ENCODE measurements at regions not wholly inside any gene's neighbourhood (a gene's known extent, or its start where the extent isn't known, plus 50 kb on each side); places are given as distances from the start of the nearest gene placed in this dataset.
"Not testable (repeated sequence)": the region's sequence is repeated elsewhere in the genome, so short reads cannot be mapped to it uniquely, and the experiment has no call there.

- Histone ChIP-seq H3K4me3 (no peak overlapping the region), H3K27ac (no peak overlapping the region), H3K9me3 (ENCODE audit: low read depth) (peaks cover 4% of the 10 kb centered on the region), H3K4me1 (ENCODE audit: low read depth) (no peaks in the 10 kb centered on the region), H3K27me3 (no peaks in the 10 kb centered on the region), H3K36me3 (no peaks in the 10 kb centered on the region)
- TF ChIP-seq CTCF (IDR thresholded peaks at IDR 0.05; ENCODE audit: low read depth, low read length) = no peak
- no peak for DNase-seq (ENCODE audit: low read depth in 1 of 2, low spot score in 1 of 2)
Measured at GRCh38 chr4:58871509-58871908, 1761.3 kb upstream of the IGFBP7 start.

GRCh38 chr4:58849026-58849425, 1738.8 kb upstream of the IGFBP7 start:
- Histone ChIP-seq H3K4me1 (ENCODE audit: low read depth) (no peaks in the 10 kb centered on the region), H3K27me3 (no peaks in the 10 kb centered on the region), H3K9me3 (ENCODE audit: low read depth) (no peaks in the 10 kb centered on the region), H3K4me3 (no peak overlapping the region), H3K36me3 (no peaks in the 10 kb centered on the region), H3K27ac (no peak overlapping the region)
- TF ChIP-seq CTCF (IDR thresholded peaks at IDR 0.05; ENCODE audit: low read depth, low read length) = no peak
- no peak for DNase-seq (ENCODE audit: low read depth in 1 of 2, low spot score in 1 of 2)

DNA sequence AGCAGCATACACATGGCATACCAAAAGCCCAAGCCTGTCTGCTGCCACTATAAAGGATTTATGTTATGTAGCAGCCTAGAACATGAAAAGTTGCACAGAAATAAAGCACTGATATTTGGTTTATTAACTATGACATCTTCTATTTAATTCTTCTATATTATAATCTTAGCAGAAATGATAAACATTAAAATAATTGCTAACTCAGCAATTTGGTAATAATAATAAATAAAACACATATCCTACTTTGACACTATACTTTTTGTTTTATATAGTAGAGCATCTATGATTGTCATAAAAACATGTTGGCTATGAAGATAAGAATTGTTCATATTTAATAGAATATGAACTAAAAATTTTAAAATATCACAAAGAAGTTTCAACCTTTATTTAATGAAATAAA, 1733.3 kb upstream of the IGFBP7 start:
- H3K4me1 ChIP-seq (ENCODE audit: low read depth) = no peaks in the 10 kb centered on the region
- H3K9me3 ChIP-seq (ENCODE audit: low read depth) = no peaks in the 10 kb centered on the region
- no peak overlapping the region for H3K4me3 ChIP-seq
- DNase-seq (ENCODE audit: low read depth in 1 of 2, low spot score in 1 of 2) = no peak
- H3K27me3 ChIP-seq = no peaks in the 10 kb centered on the region
- no peak overlapping the region for H3K27ac ChIP-seq
- no peak for TF ChIP-seq CTCF (IDR thresholded peaks at IDR 0.05; ENCODE audit: low read depth, low read length)
- no peaks in the 10 kb centered on the region for H3K36me3 ChIP-seq

- no peak for DNase-seq (ENCODE audit: low read depth in 1 of 2, low spot score in 1 of 2)
- Histone ChIP-seq H3K36me3 (no peaks in the 10 kb centered on the region), H3K9me3 (ENCODE audit: low read depth) (no peaks in the 10 kb centered on the region), H3K27ac (no peak overlapping the region), H3K4me3 (no peak overlapping the region), H3K27me3 (no peaks in the 10 kb centered on the region), H3K4me1 (ENCODE audit: low read depth) (no peaks in the 10 kb centered on the region)
- TF ChIP-seq CTCF (IDR thresholded peaks at IDR 0.05; ENCODE audit: low read depth, low read length) = no peak
Measured at GRCh38 chr4:58833126-58833525, 1722.9 kb upstream of the IGFBP7 start.

DNA sequence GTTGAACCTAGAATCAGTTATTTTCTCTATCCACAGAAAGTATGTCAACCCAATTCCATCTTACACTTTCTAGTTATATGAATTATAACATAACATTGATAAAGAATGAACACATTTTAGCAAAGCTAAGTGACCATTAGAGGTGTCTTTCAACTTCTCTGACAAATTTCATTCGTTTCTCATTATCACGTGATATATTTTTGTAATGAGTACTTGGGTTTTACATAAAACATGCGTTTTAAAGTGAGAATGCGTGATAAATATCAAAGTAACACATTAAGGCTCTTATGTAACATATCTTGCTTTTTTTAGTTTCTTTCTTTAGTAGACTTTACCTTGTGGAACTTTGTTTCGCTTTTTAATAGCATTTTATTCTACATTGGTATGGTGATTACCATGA, 1715.1 kb upstream of the IGFBP7 start:
- Histone ChIP-seq H3K27me3 (no peaks in the 10 kb centered on the region), H3K36me3 (no peaks in the 10 kb centered on the region), H3K4me3 (no peak overlapping the region), H3K9me3 (ENCODE audit: low read depth) (no peaks in the 10 kb centered on the region), H3K4me1 (ENCODE audit: low read depth) (no peaks in the 10 kb centered on the region), H3K27ac (no peak overlapping the region)
- no peak for DNase-seq (ENCODE audit: low read depth in 1 of 2, low spot score in 1 of 2)
- no peak for TF ChIP-seq CTCF (IDR thresholded peaks at IDR 0.05; ENCODE audit: low read depth, low read length)

- not testable (repeated sequence) for H3K36me3 ChIP-seq; DNase-seq (ENCODE audit: low read depth in 1 of 2, low spot score in 1 of 2); H3K27ac ChIP-seq; H3K9me3 ChIP-seq (ENCODE audit: low read depth); H3K4me1 ChIP-seq (ENCODE audit: low read depth); H3K27me3 ChIP-seq; H3K4me3 ChIP-seq
Measured at GRCh38 chr4:58818560-58818959, 1708.4 kb upstream of the IGFBP7 start.

All from cardiac muscle cell (in vitro differentiated cells and primary cell).